IMR-90 (cell line): ENCODE measurements at regions not wholly inside any gene's neighbourhood (a gene's known extent, or its start where the extent isn't known, plus 50 kb on each side); places are given as distances from the start of the nearest gene placed in this dataset.

ENCODE experiments used
- ATAC-seq: fragments of 200-7000 bp; cut with Tn5 transposase; 2 replicates; pipeline ENCODE4 v1.9.1; 2020; ENCODE audit warnings: low read depth, mild to moderate bottlenecking, moderate library complexity
- BruUV-seq: library from RNA; stranded (reverse); fragments of 400-500 nt; replicated peaks from 2 replicates; lab custom pipeline; 2021; lab: Mats Ljungman, UMichigan
- CTCF ChIA-PET: fragments of 300-600 bp; formaldehyde crosslinking; extraction: SDS; loops from one replicate; lab custom pipeline; 2021; ENCODE audit warnings: antibody characterized with exemption; lab: Yijun Ruan, JAX
- POLR2A ChIA-PET: fragments of 300-600 bp; sonication (Branson Sonifier 250); formaldehyde crosslinking; loops from one replicate; lab custom pipeline; 2022; ENCODE audit warnings: antibody characterized with exemption; ENCODE audit not compliant: unreplicated experiment; lab: Charles Lee
- DNase-seq: peaks from one replicate; pipeline ENCODE4 v3.0.0; 2013
- H2AFZ ChIP-seq: replicated peaks from 2 replicates; pipeline ENCODE3; 2013; ENCODE audit warnings: low read length, mild to moderate bottlenecking; ENCODE audit not compliant: poor library complexity
- H2AK5ac ChIP-seq: 2 replicates; pipeline ENCODE4 v1.6.1; 2013; ENCODE audit warnings: low read depth, low read length, inconsistent platforms
- H2AK9ac ChIP-seq: replicated peaks from 2 replicates; pipeline ENCODE3; 2013; ENCODE audit warnings: mild to moderate bottlenecking, low read depth, low read length, moderate library complexity; ENCODE audit not compliant: poor library complexity
- H2BK120ac ChIP-seq: 2 replicates; pipeline ENCODE4 v1.6.1; 2013; ENCODE audit warnings: low read depth, low read length, inconsistent platforms
- H2BK15ac ChIP-seq: 3 replicates; pipeline ENCODE4 v1.6.1; 2013; ENCODE audit warnings: low read depth, low read length, inconsistent platforms
- H2BK20ac ChIP-seq: 2 replicates; pipeline ENCODE4 v1.6.1; 2013; ENCODE audit warnings: low read depth, mild to moderate bottlenecking, inconsistent platforms, low read length, moderate library complexity
- H2BK5ac ChIP-seq: 2 replicates; pipeline ENCODE4 v1.6.1; 2013; ENCODE audit warnings: mild to moderate bottlenecking, low read depth, low read length, inconsistent platforms; ENCODE audit not compliant: poor library complexity, severe bottlenecking
- H3K14ac ChIP-seq: replicated peaks from 2 replicates; pipeline ENCODE4 v1.6.1; 2013; ENCODE audit warnings: low read depth, low read length, inconsistent platforms
- H3K18ac ChIP-seq: 2 replicates; pipeline ENCODE4 v1.6.1; 2013; ENCODE audit warnings: low read depth, low read length, control low read depth
- H3K23ac ChIP-seq: 2 replicates; pipeline ENCODE4 v1.6.1; 2013; ENCODE audit warnings: low read depth, low read length, inconsistent platforms
- H3K27ac ChIP-seq: 2 replicates; pipeline ENCODE4 v1.5.1; 2013; ENCODE audit warnings: mild to moderate bottlenecking, control low read depth, low read length; ENCODE audit not compliant: insufficient read depth
- H3K27me3 ChIP-seq: 2 replicates; pipeline ENCODE4 v1.6.1; 2013; ENCODE audit warnings: low read length; ENCODE audit not compliant: control insufficient read depth, insufficient read depth
- H3K36me3 ChIP-seq: 2 replicates; pipeline ENCODE4 v1.6.1; 2013; ENCODE audit warnings: low read length, mixed read lengths; ENCODE audit not compliant: control insufficient read depth, insufficient read depth
- H3K4ac ChIP-seq: 2 replicates; pipeline ENCODE4 v1.6.1; 2013; ENCODE audit warnings: low read depth, low read length, inconsistent platforms
- H3K4me1 ChIP-seq: 2 replicates; pipeline ENCODE4 v1.6.1; 2013; ENCODE audit warnings: low read length, mixed read lengths; ENCODE audit not compliant: control insufficient read depth, insufficient read depth
- H3K4me2 ChIP-seq: 2 replicates; pipeline ENCODE4 v1.6.1; 2013; ENCODE audit warnings: low read depth, mild to moderate bottlenecking, control low read depth, low read length, moderate library complexity
- H3K4me3 ChIP-seq: 2 replicates; pipeline ENCODE4 v1.5.1; 2013; ENCODE audit warnings: low read depth, mild to moderate bottlenecking, control low read depth, low read length, moderate library complexity; ENCODE audit not compliant: insufficient read depth
- H3K56ac ChIP-seq: 2 replicates; pipeline ENCODE4 v1.6.1; 2013; ENCODE audit warnings: low read length, inconsistent platforms; ENCODE audit not compliant: insufficient read depth; ENCODE audit errors: extremely low read depth
- H3K79me1 ChIP-seq, 2 experiments: 2 replicates each; pipeline ENCODE4 v1.6.1; 2013; ENCODE audit warnings: low read length in 2 of 2, inconsistent platforms in 1 of 2, low read depth in 1 of 2
- H3K9ac ChIP-seq: 2 replicates; pipeline ENCODE4 v1.6.1; 2013; ENCODE audit warnings: low read depth, low read length, control low read depth
- H3K9me1 ChIP-seq: 2 replicates; pipeline ENCODE4 v1.6.1; 2013; ENCODE audit warnings: low read length, inconsistent platforms; ENCODE audit not compliant: insufficient read depth
- H3K9me3 ChIP-seq: 2 replicates; pipeline ENCODE4 v1.6.1; 2013; ENCODE audit warnings: low read length; ENCODE audit not compliant: control insufficient read depth, insufficient read depth
- H4K20me1 ChIP-seq: 2 replicates; pipeline ENCODE4 v1.6.1; 2013; ENCODE audit warnings: low read length, inconsistent platforms; ENCODE audit not compliant: insufficient read depth
- H4K5ac ChIP-seq: 2 replicates; pipeline ENCODE4 v1.6.1; 2013; ENCODE audit warnings: mild to moderate bottlenecking, low read depth, low read length, control low read depth
- H4K8ac ChIP-seq, 2 experiments: 2 replicates each; pipeline ENCODE4 v1.6.1; 2013; ENCODE audit warnings: low read depth in 2 of 2, low read length in 2 of 2, control low read depth in 1 of 2, inconsistent platforms in 1 of 2
- H4K91ac ChIP-seq: 2 replicates; pipeline ENCODE4 v1.6.1; 2013; ENCODE audit warnings: low read depth, low read length, inconsistent platforms; ENCODE audit not compliant: insufficient read depth
- CHD1 ChIP-seq: IDR thresholded peaks from 2 replicates; pipeline ENCODE4 v1.6.1; 2012; ENCODE audit warnings: low read depth, low read length, improper control_type of control experiment
- MAFK ChIP-seq: IDR thresholded peaks from 2 replicates; pipeline ENCODE4 v1.6.1; 2012; ENCODE audit warnings: low read depth, low read length, improper control_type of control experiment
- MAZ ChIP-seq: IDR thresholded peaks from 2 replicates; pipeline ENCODE4 v1.6.1; 2012; ENCODE audit warnings: low read depth, mild to moderate bottlenecking, low read length, improper control_type of control experiment, moderate library complexity, borderline replicate concordance
- RFX5 ChIP-seq: IDR thresholded peaks from 2 replicates; pipeline ENCODE4 v1.8.0; 2012; ENCODE audit warnings: low read depth, mild to moderate bottlenecking, low read length, moderate library complexity
- USF2 ChIP-seq: fragments of 150-350 bp; IDR thresholded peaks from 2 replicates; pipeline ENCODE4 v1.6.1; 2017; ENCODE audit warnings: mild to moderate bottlenecking, antibody characterized with exemption, low read length, low read depth
- WGBS, 2 experiments: methylation state at CpG; one replicate each; pipeline versions ENCODE4 v1.1.5 to v1.1.7; 2013; ENCODE audit warnings: missing lambda C conversion rate in 2 of 2; ENCODE audit not compliant: insufficient read length in 1 of 2; ENCODE audit errors: extremely low coverage in 2 of 2; 5-methylcytosine and 5-hydroxymethylcytosine counted together
- dilution Hi-C: fragments of 300-500 bp; cut with HindIII; formaldehyde crosslinking; loops from one replicate; pipeline ENCODE4 v1.14.3; 2018; ENCODE audit warnings: low sequenced_read_pairs; ENCODE audit not compliant: unreplicated experiment
- in situ Hi-C: fragments of 300-500 bp; cut with MboI; formaldehyde crosslinking; loops from 3 replicates; pipeline ENCODE4 v1.14.3; 2019; ENCODE audit warnings: low sequenced_read_pairs, inconsistent platforms, mixed read lengths
- intact Hi-C: fragments of 100-400 bp; cut with micrococcal nuclease; formaldehyde crosslinking; loops from 2 replicates; pipeline ENCODE4 v1.10.0; 2022

DNA sequence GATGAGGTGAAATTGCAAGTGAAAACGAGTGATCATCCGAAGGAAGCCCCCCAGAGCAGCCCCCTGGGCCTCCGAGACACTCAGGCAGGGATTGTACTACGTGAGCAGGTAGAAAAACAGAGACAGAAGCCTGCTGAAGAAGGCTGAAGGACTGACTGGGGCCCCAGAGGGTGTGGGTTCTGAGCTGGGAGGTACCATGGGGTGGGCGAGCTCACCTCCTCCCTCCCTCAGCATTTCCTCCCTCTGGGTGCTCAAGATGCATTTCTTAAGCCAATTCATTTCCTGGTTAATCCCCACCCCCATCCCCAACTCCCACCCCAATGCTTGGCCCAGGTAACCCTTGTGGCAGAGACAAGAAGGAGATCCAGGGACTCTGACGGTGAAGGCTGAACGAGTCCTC lies 108.7 kb downstream of the BDH1 start:
- no peaks in the 10 kb centered on the region for H3K36me3 ChIP-seq
- dilution Hi-C loops (no loop called here), in situ Hi-C loops (no loop called here), intact Hi-C loops (no loop called here)
- no peaks in the 10 kb centered on the region for H3K4me1 ChIP-seq
- no peak overlapping the region for H2BK20ac ChIP-seq
- no peaks in the 10 kb centered on the region for H3K9me3 ChIP-seq
- H2BK15ac ChIP-seq = no peak overlapping the region
- no peak overlapping the region for H2BK5ac ChIP-seq
- DNase-seq = no peak
- H3K18ac ChIP-seq = no peak overlapping the region
- no peak overlapping the region for H3K56ac ChIP-seq
- H4K8ac ChIP-seq = no peak overlapping the region
- TF ChIP-seq MAFK (no peak), USF2 (no peak), CHD1 (no peak), RFX5 (no peak), MAZ (no peak)
- H3K23ac ChIP-seq = no peak overlapping the region
- H2BK120ac ChIP-seq = no peak overlapping the region
- H2AFZ ChIP-seq = no peak overlapping the region
- no peak overlapping the region for H3K4me2 ChIP-seq
- no TSS peak for BruUV-seq
- no peak overlapping the region for H3K4me3 ChIP-seq
- no peak overlapping the region for H3K14ac ChIP-seq
- H4K5ac ChIP-seq = no peak overlapping the region
- 84% methylated on average over 5 of the region's 7 CpGs; no CpG with 5 or more reads in 1 of the 2 experiments for WGBS, 2 experiments
- peaks cover 33% of the 10 kb centered on the region for H3K27me3 ChIP-seq
- no peak for ATAC-seq
- CTCF ChIA-PET = no interaction called here
- H3K79me1 ChIP-seq = no peaks in the 10 kb centered on the region
- H4K91ac ChIP-seq = no peak overlapping the region
- H2AK9ac ChIP-seq = no peak overlapping the region
- H3K4ac ChIP-seq = no peak overlapping the region
- H3K9ac ChIP-seq = no peak overlapping the region
- H3K27ac ChIP-seq = no peak overlapping the region
- H4K20me1 ChIP-seq = no peaks in the 10 kb centered on the region
- POLR2A ChIA-PET = no interaction called here
- H2AK5ac ChIP-seq = no peak overlapping the region
- H3K9me1 ChIP-seq = no peaks in the 10 kb centered on the region
